ENCODE measurements at regions not wholly inside any gene's neighbourhood (a gene's known extent, or its start where the extent isn't known, plus 50 kb on each side); places are given as distances from the start of the nearest gene placed in this dataset.

DNA sequence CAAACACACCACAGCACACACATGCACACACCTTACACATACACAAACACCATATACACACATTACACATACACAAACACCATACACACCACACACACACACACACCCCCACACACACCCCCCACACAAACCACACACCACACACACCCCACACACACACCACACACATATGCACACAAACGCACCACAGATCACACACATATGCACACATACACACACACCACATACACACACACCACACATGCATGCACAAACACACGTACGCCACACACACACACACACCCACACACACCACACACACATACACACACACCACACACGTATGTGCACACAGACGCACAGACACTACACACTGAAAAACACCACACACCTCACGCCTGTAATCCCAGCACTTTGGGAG lies 166.0 kb downstream of the AHSP start:
- Histone ChIP-seq H3K36me3 (ENCODE audit: insufficient read depth, low read length) (no peaks in the 10 kb centered on the region), H3K4me2 (ENCODE audit: low read length) (no peak overlapping the region), H3K9ac (ENCODE audit: low read length) (no peak overlapping the region), H2AFZ (ENCODE audit: low read length) (no peak overlapping the region), H3K79me2 (ENCODE audit: insufficient read depth, low read length) (no peaks in the 10 kb centered on the region), H3F3A (ENCODE audit: insufficient read depth, low read length) (no peaks in the 10 kb centered on the region), H3K27ac (ENCODE audit: low read depth, low read length, poor library complexity, severe bottlenecking) (no peak overlapping the region), H3K27me3 (ENCODE audit: insufficient read depth, low read length) (no peaks in the 10 kb centered on the region), H4K20me1 (ENCODE audit: insufficient read depth, low read length) (no peaks in the 10 kb centered on the region), H3K4me3 (ENCODE audit: low read depth, low read length, poor library complexity, severe bottlenecking) (no peak overlapping the region), H3K9me2 (ENCODE audit: low read depth, low read length) (no peaks in the 10 kb centered on the region), H3K9me3 (ENCODE audit: low read length) (no peaks in the 10 kb centered on the region), H3K4me1 (ENCODE audit: insufficient read depth, low read length, severe bottlenecking) (no peaks in the 10 kb centered on the region)
- TF ChIP-seq EZH2 (IDR thresholded peaks at IDR 0.05; ENCODE audit: borderline replicate concordance, low read length): no peak
- TF ChIP-seq, protein P1, sequence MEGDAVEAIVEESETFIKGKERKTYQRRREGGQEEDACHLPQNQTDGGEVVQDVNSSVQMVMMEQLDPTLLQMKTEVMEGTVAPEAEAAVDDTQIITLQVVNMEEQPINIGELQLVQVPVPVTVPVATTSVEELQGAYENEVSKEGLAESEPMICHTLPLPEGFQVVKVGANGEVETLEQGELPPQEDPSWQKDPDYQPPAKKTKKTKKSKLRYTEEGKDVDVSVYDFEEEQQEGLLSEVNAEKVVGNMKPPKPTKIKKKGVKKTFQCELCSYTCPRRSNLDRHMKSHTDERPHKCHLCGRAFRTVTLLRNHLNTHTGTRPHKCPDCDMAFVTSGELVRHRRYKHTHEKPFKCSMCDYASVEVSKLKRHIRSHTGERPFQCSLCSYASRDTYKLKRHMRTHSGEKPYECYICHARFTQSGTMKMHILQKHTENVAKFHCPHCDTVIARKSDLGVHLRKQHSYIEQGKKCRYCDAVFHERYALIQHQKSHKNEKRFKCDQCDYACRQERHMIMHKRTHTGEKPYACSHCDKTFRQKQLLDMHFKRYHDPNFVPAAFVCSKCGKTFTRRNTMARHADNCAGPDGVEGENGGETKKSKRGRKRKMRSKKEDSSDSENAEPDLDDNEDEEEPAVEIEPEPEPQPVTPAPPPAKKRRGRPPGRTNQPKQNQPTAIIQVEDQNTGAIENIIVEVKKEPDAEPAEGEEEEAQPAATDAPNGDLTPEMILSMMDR (IDR thresholded peaks at IDR 0.05; ENCODE audit: low read length): no peak

GRCh38 chr16:31694461-31694860 lies 166.8 kb downstream of the AHSP start:
- no peaks in the 10 kb centered on the region for H3K36me3 ChIP-seq (ENCODE audit: insufficient read depth, low read length)
- no peaks in the 10 kb centered on the region for H3K27me3 ChIP-seq (ENCODE audit: insufficient read depth, low read length)
- H3F3A ChIP-seq (ENCODE audit: insufficient read depth, low read length): no peaks in the 10 kb centered on the region
- H3K4me3 ChIP-seq (ENCODE audit: low read depth, low read length, poor library complexity, severe bottlenecking): no peak overlapping the region
- no peak overlapping the region for H3K4me2 ChIP-seq (ENCODE audit: low read length)
- H3K79me2 ChIP-seq (ENCODE audit: insufficient read depth, low read length): no peaks in the 10 kb centered on the region
- H3K9ac ChIP-seq (ENCODE audit: low read length): no peak overlapping the region
- TF ChIP-seq EZH2 (IDR thresholded peaks at IDR 0.05; ENCODE audit: borderline replicate concordance, low read length): no peak
- TF ChIP-seq, protein P1 (IDR thresholded peaks at IDR 0.05; ENCODE audit: low read length): no peak
- no peak overlapping the region for H3K27ac ChIP-seq (ENCODE audit: low read depth, low read length, poor library complexity, severe bottlenecking)
- H3K4me1 ChIP-seq (ENCODE audit: insufficient read depth, low read length, severe bottlenecking): no peaks in the 10 kb centered on the region
- H4K20me1 ChIP-seq (ENCODE audit: insufficient read depth, low read length): no peaks in the 10 kb centered on the region
- H3K9me3 ChIP-seq (ENCODE audit: low read length): no peaks in the 10 kb centered on the region
- no peaks in the 10 kb centered on the region for H3K9me2 ChIP-seq (ENCODE audit: low read depth, low read length)
- no peak overlapping the region for H2AFZ ChIP-seq (ENCODE audit: low read length)

DNA sequence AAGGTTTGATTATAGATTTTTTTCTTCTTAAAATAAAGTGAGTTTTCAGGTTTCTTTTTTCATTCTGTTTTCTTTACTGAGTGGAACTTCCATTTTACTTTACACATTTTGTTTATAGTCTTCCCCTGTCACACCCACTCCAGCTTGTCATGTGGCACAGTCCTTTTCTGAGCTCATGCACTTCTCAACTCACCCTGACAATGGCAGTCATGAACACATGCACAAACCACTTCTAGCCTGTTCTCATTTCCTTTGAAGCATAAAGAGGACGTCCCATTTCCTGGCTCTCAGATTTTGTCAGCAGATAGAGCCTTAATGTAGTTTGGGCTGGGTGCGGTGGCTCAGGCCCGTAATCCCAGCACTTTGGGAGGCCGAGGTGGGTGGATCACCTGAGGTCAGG lies 168.0 kb downstream of the AHSP start:
- H3K4me3 ChIP-seq (ENCODE audit: low read depth, low read length, poor library complexity, severe bottlenecking): no peak overlapping the region
- H3K4me2 ChIP-seq (ENCODE audit: low read length): no peak overlapping the region
- H3K27ac ChIP-seq (ENCODE audit: low read depth, low read length, poor library complexity, severe bottlenecking): no peak overlapping the region
- no peaks in the 10 kb centered on the region for H3F3A ChIP-seq (ENCODE audit: insufficient read depth, low read length)
- no peaks in the 10 kb centered on the region for H3K9me2 ChIP-seq (ENCODE audit: low read depth, low read length)
- H3K9me3 ChIP-seq (ENCODE audit: low read length): no peaks in the 10 kb centered on the region
- H4K20me1 ChIP-seq (ENCODE audit: insufficient read depth, low read length): no peaks in the 10 kb centered on the region
- no peaks in the 10 kb centered on the region for H3K79me2 ChIP-seq (ENCODE audit: insufficient read depth, low read length)
- no peaks in the 10 kb centered on the region for H3K27me3 ChIP-seq (ENCODE audit: insufficient read depth, low read length)
- no peak overlapping the region for H2AFZ ChIP-seq (ENCODE audit: low read length)
- no peak overlapping the region for H3K9ac ChIP-seq (ENCODE audit: low read length)
- TF ChIP-seq EZH2 (IDR thresholded peaks at IDR 0.05; ENCODE audit: borderline replicate concordance, low read length): no peak
- TF ChIP-seq, protein P1 (IDR thresholded peaks at IDR 0.05; ENCODE audit: low read length): no peak
- no peaks in the 10 kb centered on the region for H3K36me3 ChIP-seq (ENCODE audit: insufficient read depth, low read length)
- H3K4me1 ChIP-seq (ENCODE audit: insufficient read depth, low read length, severe bottlenecking): no peaks in the 10 kb centered on the region
